GM18520 (cell line): ENCODE measurements at regions not wholly inside any gene's neighbourhood (a gene's known extent, or its start where the extent isn't known, plus 50 kb on each side); places are given as distances from the start of the nearest gene placed in this dataset.
"Not testable (repeated sequence)": the region's sequence is repeated elsewhere in the genome, so short reads cannot be mapped to it uniquely, and the experiment has no call there.

ENCODE experiments used
- ATAC-seq: cut with Tn5 transposase; IDR thresholded peaks from one replicate; pipeline ENCODE4 v1.9.1; 2021; ENCODE audit not compliant: unreplicated experiment

DNA sequence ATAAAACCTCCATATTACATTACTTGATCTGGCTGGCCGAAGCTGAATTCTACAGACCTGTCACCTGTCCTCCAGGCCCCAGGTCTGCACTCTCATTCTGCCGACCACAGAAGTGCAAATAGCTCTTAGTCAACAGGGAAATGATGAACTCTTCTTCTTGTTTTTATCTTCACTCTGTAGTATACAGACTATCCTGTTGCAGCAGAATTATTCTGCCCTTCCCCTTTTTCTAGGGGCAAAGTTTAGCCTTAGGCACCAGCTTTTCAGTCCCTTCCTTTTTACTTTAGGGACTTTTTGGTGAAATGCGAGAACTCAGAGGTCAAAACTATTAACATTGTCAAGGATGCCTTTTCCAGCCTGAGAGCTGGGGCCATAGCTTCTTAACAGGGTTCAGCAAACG is 229.6 kb upstream of the EGLN3 start:
- no peak for ATAC-seq

GRCh38 chr14:34179727-34180126 is 228.9 kb upstream of the EGLN3 start:
- no peak for ATAC-seq

GRCh38 chr14:34177466-34177865 is 226.6 kb upstream of the EGLN3 start:
- no peak for ATAC-seq

- no peak for ATAC-seq
These were observed 224.7 kb upstream of the EGLN3 start for GRCh38 chr14:34175574-34175973.

- ATAC-seq, result no peak
These were observed 224.1 kb upstream of the EGLN3 start for GRCh38 chr14:34174973-34175372.

- no peak for ATAC-seq
These were observed 223.0 kb upstream of the EGLN3 start for GRCh38 chr14:34173916-34174315.

DNA sequence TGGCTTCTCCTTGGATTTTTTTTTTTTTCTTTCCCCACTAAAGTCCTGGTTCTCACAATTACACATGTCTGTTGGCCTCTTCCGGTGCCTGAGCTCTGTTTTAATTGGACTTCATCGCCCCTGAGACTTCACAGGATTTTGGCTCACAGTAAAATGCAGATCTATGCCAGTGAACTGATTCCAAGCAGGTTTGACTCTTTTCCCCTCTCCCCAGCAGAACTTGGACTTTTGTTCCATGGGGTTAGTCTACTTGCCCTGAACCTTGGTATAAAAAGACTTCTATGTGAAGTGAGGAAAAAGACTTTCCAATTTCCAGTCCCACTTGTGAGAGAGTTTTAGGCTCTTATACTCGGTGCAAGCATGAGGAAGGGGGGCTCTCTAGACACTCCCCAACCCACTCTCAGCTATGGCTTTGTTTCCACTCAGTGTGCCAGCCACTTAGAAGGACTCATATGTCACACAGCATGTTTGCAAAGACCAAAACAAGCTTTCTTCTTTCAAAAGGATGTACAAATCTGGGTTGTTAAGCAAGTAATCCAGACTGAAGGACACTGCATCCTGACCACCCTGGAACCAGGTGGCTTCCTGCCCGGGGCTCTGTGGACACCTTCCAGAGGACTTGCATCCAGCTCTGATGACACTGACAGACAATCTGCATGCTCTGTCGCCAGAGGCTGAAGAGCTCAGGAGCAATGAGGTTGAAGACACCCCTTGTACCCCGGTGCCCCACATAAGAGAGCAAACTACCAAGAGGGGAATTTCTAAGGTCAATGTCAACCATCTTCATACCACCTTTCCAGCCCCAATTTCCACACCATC is 221.9 kb upstream of the EGLN3 start:
- ATAC-seq, result no peak

- no peak for ATAC-seq
These were observed 221.2 kb upstream of the EGLN3 start for GRCh38 chr14:34172173-34172451.

- ATAC-seq, result no peak
These were observed 220.7 kb upstream of the EGLN3 start for GRCh38 chr14:34171431-34172172.

GRCh38 chr14:34170882-34171281 is 220.0 kb upstream of the EGLN3 start:
- no peak for ATAC-seq

GRCh38 chr14:34169561-34169960 is 218.7 kb upstream of the EGLN3 start:
- ATAC-seq, result no peak

GRCh38 chr14:34168656-34169055 is 217.8 kb upstream of the EGLN3 start:
- ATAC-seq, result no peak

GRCh38 chr14:34165847-34166350 is 215.0 kb upstream of the EGLN3 start:
- no peak for ATAC-seq

DNA sequence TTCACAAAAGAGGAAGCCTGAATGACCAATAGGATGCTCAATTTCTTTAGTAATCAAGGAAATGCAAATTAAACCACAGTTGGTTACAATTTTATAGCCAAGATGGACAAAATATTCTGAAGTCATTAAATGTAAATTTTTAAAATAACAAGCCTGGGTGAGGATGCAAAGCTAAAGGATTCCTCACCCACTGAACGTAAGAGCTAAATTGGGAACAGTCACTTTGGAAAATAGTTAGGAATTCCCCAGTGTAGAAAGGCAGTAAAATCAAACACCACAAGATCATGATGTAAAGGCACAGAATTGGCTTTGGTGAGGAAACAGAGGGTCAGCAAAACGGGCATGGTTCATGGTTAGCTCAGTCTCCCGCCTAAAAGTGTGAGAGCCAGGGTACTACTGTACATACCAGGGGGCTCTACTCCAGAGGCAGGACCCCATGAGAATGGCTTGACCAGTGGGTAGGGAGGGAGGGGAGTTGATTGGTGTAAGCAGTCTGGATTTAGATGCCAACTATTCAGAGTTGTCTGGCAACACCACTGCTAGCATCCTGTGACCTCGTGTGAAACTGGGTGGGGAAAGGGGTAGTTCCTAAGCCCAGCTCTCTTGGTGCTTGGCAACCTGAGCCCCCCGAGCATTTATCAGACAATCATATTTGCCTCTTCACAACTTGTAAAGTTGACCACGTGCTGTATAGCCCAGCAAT is 213.4 kb upstream of the EGLN3 start:
- no peak for ATAC-seq

- ATAC-seq, result no peak
These were observed 210.6 kb upstream of the EGLN3 start for GRCh38 chr14:34161351-34162082.

DNA sequence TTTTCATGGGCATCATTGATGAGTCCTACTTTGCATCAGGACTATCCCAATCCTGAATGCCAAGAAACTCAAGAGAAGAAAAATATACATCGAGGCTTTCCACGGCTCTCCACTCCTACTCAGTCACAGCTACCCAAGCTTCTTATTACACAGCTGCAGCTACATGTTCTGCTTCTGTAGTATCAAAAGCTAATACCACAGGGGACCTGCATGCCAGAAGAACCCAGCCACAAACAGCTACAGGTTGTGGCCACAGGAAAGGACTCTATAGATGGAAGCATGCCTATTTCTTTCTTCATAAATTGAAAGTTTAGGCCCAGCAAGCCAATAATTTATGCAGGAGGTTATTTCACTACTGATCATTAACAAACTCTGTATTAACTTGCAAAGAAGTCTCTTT is 209.7 kb upstream of the EGLN3 start:
- ATAC-seq, result no peak

DNA sequence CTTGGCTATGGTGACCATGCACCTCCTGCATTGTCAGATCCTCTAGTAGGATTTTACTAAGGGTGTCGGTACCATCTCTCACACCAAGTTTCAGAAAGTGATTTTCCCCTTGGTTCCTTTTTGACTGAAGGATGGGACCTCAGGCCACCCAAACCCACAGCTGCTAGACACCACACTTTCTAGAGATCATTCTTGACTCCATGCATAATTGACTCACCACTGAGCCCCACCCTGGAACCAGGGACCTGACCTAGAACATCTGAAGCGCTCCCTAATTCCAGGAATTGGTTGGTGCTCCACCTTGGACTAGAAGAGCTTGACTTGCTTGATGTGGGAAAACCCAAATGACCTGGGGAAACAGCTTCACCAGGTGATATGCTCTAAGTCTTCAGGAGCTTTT is 206.8 kb upstream of the EGLN3 start:
- ATAC-seq, result no peak

DNA sequence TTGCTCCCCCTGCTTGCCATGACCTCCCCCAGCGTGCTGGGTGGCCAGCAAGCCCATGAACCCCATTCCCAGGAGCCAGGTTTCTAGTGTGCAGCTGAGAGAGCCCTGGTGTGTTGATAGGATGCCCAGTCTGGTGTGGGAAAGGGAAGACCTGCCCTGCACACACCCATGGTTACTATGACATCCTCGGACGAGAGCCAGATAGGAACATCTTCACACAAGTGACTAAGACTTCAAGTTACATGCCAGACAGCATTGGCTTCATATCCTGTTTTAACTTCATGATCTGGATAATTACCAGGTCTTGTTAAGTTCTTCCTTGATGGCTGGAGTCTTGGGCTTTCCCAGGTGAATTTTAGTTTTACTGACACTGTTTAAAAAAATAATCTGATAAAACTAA is 196.6 kb upstream of the EGLN3 start:
- no peak for ATAC-seq

GRCh38 chr14:34140127-34140526 is 189.3 kb upstream of the EGLN3 start:
- not testable (repeated sequence) for ATAC-seq

- not testable (repeated sequence) for ATAC-seq
These were observed 188.6 kb upstream of the EGLN3 start for GRCh38 chr14:34139160-34140121.
